ENCODE measurements at regions not wholly inside any gene's neighbourhood (a gene's known extent, or its start where the extent isn't known, plus 50 kb on each side); places are given as distances from the start of the nearest gene placed in this dataset.
"Not testable (repeated sequence)": the region's sequence is repeated elsewhere in the genome, so short reads cannot be mapped to it uniquely, and the experiment has no call there.

DNA sequence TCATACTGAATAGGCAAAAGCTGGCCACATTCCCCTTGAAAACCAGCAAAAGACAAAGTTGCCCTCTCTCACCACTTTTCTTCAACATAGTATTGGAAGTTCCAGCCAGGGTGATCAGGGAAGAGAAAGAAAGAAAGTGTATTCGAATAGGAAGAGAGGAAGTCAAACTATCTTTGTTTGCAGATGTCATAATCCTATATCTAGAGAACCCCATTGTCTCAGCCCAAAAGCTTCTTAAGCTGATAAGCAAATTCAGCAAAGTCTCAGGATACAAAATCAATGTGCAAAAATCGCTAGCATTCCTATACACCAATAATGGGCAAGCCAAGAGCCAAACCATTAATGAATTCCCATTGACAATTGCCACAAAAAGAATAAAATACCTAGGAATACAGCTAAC, 95.0 kb downstream of the CAPZA3 start:
- TF ChIP-seq EZH2 (IDR thresholded peaks at IDR 0.05; ENCODE audit: low read depth, low read length, severe bottlenecking); TBP (IDR thresholded peaks at IDR 0.05; ENCODE audit: low read depth, low read length): not testable (repeated sequence)

Measured in H1 (cell line).